ENCODE measurements at regions not wholly inside any gene's neighbourhood (a gene's known extent, or its start where the extent isn't known, plus 50 kb on each side); places are given as distances from the start of the nearest gene placed in this dataset.

GRCh38 chr9:80076162-80076561, 504.4 kb downstream of the TLE4 start (continued):
- TF ChIP-seq, protein P1, sequence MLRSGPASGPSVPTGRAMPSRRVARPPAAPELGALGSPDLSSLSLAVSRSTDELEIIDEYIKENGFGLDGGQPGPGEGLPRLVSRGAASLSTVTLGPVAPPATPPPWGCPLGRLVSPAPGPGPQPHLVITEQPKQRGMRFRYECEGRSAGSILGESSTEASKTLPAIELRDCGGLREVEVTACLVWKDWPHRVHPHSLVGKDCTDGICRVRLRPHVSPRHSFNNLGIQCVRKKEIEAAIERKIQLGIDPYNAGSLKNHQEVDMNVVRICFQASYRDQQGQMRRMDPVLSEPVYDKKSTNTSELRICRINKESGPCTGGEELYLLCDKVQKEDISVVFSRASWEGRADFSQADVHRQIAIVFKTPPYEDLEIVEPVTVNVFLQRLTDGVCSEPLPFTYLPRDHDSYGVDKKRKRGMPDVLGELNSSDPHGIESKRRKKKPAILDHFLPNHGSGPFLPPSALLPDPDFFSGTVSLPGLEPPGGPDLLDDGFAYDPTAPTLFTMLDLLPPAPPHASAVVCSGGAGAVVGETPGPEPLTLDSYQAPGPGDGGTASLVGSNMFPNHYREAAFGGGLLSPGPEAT (IDR thresholded peaks at IDR 0.05; ENCODE audit: low read depth): no peak
- TF ChIP-seq NFXL1 (IDR thresholded peaks at IDR 0.05; ENCODE audit: borderline replicate concordance): no peak
- TF ChIP-seq FOXM1 (IDR thresholded peaks at IDR 0.05; ENCODE audit: low read depth, low read length): no peak

DNA sequence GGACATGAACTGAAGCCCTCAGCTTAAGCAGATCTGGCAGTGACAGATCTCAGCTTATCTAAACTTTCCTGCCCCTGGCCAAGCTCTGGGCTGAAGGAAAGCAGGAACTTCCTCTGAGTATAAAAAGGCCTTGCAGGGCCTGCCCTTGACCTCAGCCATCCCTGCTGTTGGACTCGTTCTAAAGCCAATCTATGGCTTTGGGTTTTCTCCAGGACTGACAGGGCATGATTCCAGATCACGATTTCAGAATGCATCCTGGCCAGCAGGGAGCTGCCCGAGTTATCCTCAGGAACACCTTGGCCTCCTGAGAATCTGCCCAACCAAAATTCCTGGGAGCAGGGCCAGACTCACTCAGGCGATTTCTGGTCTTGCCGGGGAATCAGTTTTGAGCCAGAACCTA, 502.7 kb downstream of the TLE4 start:
- no peak overlapping the region for H3K9ac ChIP-seq (ENCODE audit: control insufficient read depth, insufficient read depth, low read length)
- H4K20me1 ChIP-seq (ENCODE audit: control insufficient read depth, insufficient read depth): no peaks in the 10 kb centered on the region
- H3K4me2 ChIP-seq (ENCODE audit: control insufficient read depth, insufficient read depth): no peak overlapping the region
- ChIA-PET RAD21 (ENCODE audit: unreplicated experiment) (no interaction called here), POLR2A (no interaction called here), SMC1A (ENCODE audit: uncharacterized antibody, unreplicated experiment) (no interaction called here), CTCF (no interaction called here)
- no TSS peak for BruUV-seq (replicated peaks)
- DNase-seq (ENCODE audit: low read depth, low spot score): no peak
- no peaks in the 10 kb centered on the region for H3K79me2 ChIP-seq (ENCODE audit: control insufficient read depth, insufficient read depth, low read length)
- no peak overlapping the region for H3K4me3 ChIP-seq
- no peak overlapping the region for H2AFZ ChIP-seq (ENCODE audit: control insufficient read depth, low read depth, low read length)
- no peak for FAIRE-seq
- TF ChIP-seq, protein P2, sequence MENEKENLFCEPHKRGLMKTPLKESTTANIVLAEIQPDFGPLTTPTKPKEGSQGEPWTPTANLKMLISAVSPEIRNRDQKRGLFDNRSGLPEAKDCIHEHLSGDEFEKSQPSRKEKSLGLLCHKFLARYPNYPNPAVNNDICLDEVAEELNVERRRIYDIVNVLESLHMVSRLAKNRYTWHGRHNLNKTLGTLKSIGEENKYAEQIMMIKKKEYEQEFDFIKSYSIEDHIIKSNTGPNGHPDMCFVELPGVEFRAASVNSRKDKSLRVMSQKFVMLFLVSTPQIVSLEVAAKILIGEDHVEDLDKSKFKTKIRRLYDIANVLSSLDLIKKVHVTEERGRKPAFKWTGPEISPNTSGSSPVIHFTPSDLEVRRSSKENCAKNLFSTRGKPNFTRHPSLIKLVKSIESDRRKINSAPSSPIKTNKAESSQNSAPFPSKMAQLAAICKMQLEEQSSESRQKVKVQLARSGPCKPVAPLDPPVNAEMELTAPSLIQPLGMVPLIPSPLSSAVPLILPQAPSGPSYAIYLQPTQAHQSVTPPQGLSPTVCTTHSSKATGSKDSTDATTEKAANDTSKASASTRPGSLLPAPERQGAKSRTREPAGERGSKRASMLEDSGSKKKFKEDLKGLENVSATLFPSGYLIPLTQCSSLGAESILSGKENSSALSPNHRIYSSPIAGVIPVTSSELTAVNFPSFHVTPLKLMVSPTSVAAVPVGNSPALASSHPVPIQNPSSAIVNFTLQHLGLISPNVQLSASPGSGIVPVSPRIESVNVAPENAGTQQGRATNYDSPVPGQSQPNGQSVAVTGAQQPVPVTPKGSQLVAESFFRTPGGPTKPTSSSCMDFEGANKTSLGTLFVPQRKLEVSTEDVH (IDR thresholded peaks at IDR 0.05; ENCODE audit: low read depth, partially characterized antibody): no peak
- TF ChIP-seq RUNX3 (IDR thresholded peaks at IDR 0.05; ENCODE audit: low read length) (no peak), ZNF622 (IDR thresholded peaks at IDR 0.05) (no peak), TBL1XR1 (IDR thresholded peaks at IDR 0.05; ENCODE audit: low read depth, low read length) (no peak), GABPA (IDR thresholded peaks at IDR 0.05; ENCODE audit: low read depth) (no peak)
- TF ChIP-seq, protein P1 (IDR thresholded peaks at IDR 0.05; ENCODE audit: low read depth): no peak
- WGBS (ENCODE audit: insufficient coverage, insufficient replicate concordance, low lambda C conversion rate, missing lambda C conversion rate): 24% methylated on average over 5 of the region's 5 CpGs
- no peak overlapping the region for H3K27ac ChIP-seq (ENCODE audit: control insufficient read depth, insufficient read depth)
- no peaks in the 10 kb centered on the region for H3K9me3 ChIP-seq (replicated peaks; ENCODE audit: control insufficient read depth, insufficient read depth, low read length)
- no peaks in the 10 kb centered on the region for H3K27me3 ChIP-seq (replicated peaks in 1 of 2; ENCODE audit: control insufficient read depth in 2 of 2, insufficient read depth in 2 of 2, low read length in 1 of 2)
- no peaks in the 10 kb centered on the region for H3K4me1 ChIP-seq (ENCODE audit: control insufficient read depth, insufficient read depth, low read length)
- intact Hi-C loops (cut with micrococcal nuclease; ENCODE audit: unreplicated experiment): no loop called here
- no peaks in the 10 kb centered on the region for H3K36me3 ChIP-seq (ENCODE audit: control insufficient read depth in 2 of 2, insufficient read depth in 2 of 2, low read length in 1 of 2)
- ATAC-seq: no peak
- in situ Hi-C loops (cut with MboI): no loop called here

All from GM12878 (cell line).